AG04450 (cell line): ENCODE measurements at regions not wholly inside any gene's neighbourhood (a gene's known extent, or its start where the extent isn't known, plus 50 kb on each side); places are given as distances from the start of the nearest gene placed in this dataset.

Source experiments
- CTCF ChIA-PET: fragments of 300-600, 350-600 bp; formaldehyde crosslinking; extraction: SDS; loops from one replicate; lab custom pipeline; 2022; ENCODE audit warnings: antibody characterized with exemption, inconsistent platforms; lab: Charles Lee
- POLR2A ChIA-PET: fragments of 350-600 bp; formaldehyde crosslinking; extraction: SDS; loops from one replicate; lab custom pipeline; 2021; ENCODE audit warnings: antibody characterized with exemption, inconsistent platforms; lab: Yijun Ruan, JAX
- DNase-seq: peaks from one replicate; pipeline ENCODE4 v3.0.0-alpha.2; 2011; ENCODE audit warnings: low read depth, low spot score
- H3K27ac ChIP-seq: one replicate; pipeline ENCODE4 v1.5.1; 2012; ENCODE audit warnings: low read depth, low read length, control low read depth
- H3K27me3 ChIP-seq: one replicate; pipeline ENCODE4 v1.6.0; 2012; ENCODE audit warnings: low read length; ENCODE audit not compliant: control insufficient read depth, insufficient read depth
- H3K4me3 ChIP-seq: 2 replicates; pipeline ENCODE4 v1.5.1; 2011; ENCODE audit warnings: mild to moderate bottlenecking, low read depth, low read length, control low read depth
- H3K9me3 ChIP-seq: 2 replicates; pipeline ENCODE4 v1.5.1; 2012; ENCODE audit warnings: low read length; ENCODE audit not compliant: control insufficient read depth, insufficient read depth
- TF ChIP-seq, protein P1 (sequence below): IDR thresholded peaks from 2 replicates; pipeline ENCODE4 v1.5.1; 2011; ENCODE audit warnings: low read depth, low read length, control low read depth, inconsistent platforms

DNA sequence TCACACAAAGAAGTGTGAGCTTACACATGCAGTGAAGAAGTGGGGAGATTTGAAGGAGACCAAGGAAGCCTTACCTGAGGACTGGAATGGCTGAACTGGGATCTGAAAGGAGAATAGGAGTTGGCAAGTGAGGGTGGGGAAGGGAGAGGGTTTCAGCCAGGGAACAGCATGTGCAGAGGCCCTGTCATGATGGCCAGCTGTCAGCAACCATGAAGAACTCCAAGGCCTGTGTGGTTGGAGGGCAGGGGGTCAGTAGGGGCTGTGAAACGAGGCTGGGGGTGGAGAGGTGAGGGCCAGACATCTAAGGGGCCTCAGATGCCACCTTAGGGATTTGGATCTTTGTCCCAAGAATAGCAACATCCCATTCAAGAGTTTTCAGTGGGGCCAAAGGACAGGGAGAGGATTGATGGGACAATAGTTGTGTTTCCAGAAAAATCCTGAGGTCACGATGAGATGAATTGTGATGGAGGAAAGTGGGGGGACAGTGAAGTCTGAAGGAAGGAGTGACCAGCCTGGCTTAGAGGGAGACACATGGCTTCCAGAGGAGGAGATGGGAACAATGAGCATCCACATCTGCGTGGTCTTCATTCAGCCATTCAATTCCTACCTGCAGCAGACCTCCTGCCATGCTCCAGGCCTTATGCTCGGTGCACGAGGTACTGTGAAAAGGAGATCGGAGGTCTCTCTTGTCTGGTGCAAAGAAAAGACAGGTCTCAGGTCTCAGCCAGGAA lies 187.6 kb downstream of the MATN1 start:
- TF ChIP-seq, protein P1, sequence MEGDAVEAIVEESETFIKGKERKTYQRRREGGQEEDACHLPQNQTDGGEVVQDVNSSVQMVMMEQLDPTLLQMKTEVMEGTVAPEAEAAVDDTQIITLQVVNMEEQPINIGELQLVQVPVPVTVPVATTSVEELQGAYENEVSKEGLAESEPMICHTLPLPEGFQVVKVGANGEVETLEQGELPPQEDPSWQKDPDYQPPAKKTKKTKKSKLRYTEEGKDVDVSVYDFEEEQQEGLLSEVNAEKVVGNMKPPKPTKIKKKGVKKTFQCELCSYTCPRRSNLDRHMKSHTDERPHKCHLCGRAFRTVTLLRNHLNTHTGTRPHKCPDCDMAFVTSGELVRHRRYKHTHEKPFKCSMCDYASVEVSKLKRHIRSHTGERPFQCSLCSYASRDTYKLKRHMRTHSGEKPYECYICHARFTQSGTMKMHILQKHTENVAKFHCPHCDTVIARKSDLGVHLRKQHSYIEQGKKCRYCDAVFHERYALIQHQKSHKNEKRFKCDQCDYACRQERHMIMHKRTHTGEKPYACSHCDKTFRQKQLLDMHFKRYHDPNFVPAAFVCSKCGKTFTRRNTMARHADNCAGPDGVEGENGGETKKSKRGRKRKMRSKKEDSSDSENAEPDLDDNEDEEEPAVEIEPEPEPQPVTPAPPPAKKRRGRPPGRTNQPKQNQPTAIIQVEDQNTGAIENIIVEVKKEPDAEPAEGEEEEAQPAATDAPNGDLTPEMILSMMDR = no peak
- Histone ChIP-seq H3K9me3 (no peaks in the 10 kb centered on the region), H3K27me3 (no peaks in the 10 kb centered on the region), H3K4me3 (no peak overlapping the region), H3K27ac (no peak overlapping the region)
- ChIA-PET POLR2A (no interaction called here), CTCF (no interaction called here)
- no peak for DNase-seq

DNA sequence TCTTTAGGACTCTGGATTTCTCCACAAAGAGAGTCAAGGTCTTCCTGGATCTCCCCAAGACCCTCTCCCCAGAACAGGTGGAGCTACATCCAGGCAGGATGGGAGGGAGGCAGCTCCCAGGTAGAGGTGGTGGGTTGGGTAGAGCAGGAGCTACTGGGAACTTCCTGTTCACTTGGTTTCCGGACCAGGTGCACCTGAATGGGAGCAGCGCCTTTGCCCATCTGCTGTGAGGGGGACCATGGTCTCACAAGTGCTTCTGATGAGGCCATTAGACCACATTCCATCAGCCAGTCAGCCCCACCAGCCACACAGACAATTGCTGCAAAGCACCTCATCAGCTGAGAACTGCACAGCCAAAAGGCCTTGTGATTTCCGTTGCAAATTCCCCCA lies 188.8 kb downstream of the MATN1 start:
- TF ChIP-seq, protein P1 = no peak
- Histone ChIP-seq H3K27me3 (no peaks in the 10 kb centered on the region), H3K4me3 (no peak overlapping the region), H3K9me3 (no peaks in the 10 kb centered on the region), H3K27ac (no peak overlapping the region)
- no peak for DNase-seq
- CTCF ChIA-PET = no interaction called here
- POLR2A ChIA-PET = no interaction called here

DNA sequence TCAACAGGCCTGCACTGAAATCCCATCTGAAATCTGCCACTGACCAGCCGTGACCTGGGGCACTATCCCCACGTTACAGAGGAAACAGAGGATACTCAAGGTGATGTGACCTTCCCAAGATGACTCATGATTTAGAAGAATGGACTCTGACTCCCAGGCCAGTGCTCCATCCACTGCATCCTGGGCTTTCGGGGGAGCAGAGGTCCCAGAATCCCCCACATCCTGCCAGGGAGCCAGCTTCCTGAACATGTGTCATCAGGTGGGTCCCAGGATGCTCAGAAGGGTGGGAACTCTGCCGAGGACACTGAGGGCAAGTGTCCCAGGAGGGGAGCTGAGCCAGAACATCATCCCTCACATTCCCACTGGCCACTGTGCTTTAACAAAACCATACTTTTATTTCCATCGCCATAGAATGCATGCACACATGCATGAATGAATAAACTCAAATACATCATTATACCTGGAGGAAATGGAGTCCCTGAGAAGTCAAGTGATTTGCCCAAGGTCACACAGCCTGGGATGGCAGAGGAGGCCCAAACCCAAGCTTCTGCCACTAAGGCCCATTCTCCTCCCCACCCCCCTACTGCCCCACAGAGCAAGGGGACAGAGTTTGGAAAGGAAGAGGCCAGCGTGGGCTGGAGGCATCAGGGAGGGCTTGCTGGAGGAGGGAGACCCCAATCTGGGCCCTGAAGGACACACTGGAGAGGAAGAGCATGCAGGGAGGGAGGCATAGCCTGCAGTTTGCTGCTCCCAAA lies 189.4 kb downstream of the MATN1 start:
- Histone ChIP-seq H3K27me3 (no peaks in the 10 kb centered on the region), H3K4me3 (no peak overlapping the region), H3K9me3 (no peaks in the 10 kb centered on the region), H3K27ac (no peak overlapping the region)
- CTCF ChIA-PET = no interaction called here
- TF ChIP-seq, protein P1 = no peak
- POLR2A ChIA-PET = no interaction called here
- no peak for DNase-seq

DNA sequence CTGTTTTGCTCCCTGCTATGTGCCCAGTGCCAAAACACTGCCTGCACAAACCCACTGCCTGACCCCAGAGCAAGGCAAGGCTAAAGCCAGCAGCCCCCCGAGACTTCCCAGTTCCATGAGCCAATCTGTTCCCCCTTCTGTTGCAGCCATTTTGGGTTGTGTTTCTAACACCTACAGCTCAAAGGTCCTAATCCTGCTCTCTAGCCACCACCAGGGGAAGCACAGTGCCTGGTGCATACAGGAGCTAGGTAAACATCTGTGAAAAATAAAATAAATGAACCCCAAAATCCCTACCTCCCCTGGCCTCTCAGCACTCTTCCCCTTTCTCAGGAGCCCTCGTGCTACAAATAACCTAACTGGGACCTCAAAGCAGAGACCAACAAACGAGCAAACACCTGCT lies 190.2 kb downstream of the MATN1 start:
- DNase-seq = no peak

More for the DNA sequence above, 190.2 kb downstream of the MATN1 start:
- no peak overlapping the region for H3K4me3 ChIP-seq
- H3K27ac ChIP-seq = no peak overlapping the region
- H3K9me3 ChIP-seq = no peaks in the 10 kb centered on the region
- CTCF ChIA-PET = no interaction called here
- no peaks in the 10 kb centered on the region for H3K27me3 ChIP-seq
- TF ChIP-seq, protein P1 = no peak
- POLR2A ChIA-PET = no interaction called here
